22Rv1 (cell line): ENCODE measurements at regions not wholly inside any gene's neighbourhood (a gene's known extent, or its start where the extent isn't known, plus 50 kb on each side); places are given as distances from the start of the nearest gene placed in this dataset.
"Not testable (repeated sequence)": the region's sequence is repeated elsewhere in the genome, so short reads cannot be mapped to it uniquely, and the experiment has no call there.

Experiments used
- ZFX ChIP-seq: fragments of 450-650 bp; IDR thresholded peaks from 2 replicates; pipeline ENCODE4 v1.6.1; 2017; ENCODE audit warnings: antibody characterized with exemption, borderline replicate concordance
- TF ChIP-seq, protein P1 (sequence below): fragments of 450-650 bp; IDR thresholded peaks from 2 replicates; pipeline ENCODE4 v1.5.1; 2017; ENCODE audit warnings: mild to moderate bottlenecking

- TF ChIP-seq, protein P1, sequence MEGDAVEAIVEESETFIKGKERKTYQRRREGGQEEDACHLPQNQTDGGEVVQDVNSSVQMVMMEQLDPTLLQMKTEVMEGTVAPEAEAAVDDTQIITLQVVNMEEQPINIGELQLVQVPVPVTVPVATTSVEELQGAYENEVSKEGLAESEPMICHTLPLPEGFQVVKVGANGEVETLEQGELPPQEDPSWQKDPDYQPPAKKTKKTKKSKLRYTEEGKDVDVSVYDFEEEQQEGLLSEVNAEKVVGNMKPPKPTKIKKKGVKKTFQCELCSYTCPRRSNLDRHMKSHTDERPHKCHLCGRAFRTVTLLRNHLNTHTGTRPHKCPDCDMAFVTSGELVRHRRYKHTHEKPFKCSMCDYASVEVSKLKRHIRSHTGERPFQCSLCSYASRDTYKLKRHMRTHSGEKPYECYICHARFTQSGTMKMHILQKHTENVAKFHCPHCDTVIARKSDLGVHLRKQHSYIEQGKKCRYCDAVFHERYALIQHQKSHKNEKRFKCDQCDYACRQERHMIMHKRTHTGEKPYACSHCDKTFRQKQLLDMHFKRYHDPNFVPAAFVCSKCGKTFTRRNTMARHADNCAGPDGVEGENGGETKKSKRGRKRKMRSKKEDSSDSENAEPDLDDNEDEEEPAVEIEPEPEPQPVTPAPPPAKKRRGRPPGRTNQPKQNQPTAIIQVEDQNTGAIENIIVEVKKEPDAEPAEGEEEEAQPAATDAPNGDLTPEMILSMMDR = not testable (repeated sequence)
- not testable (repeated sequence) for TF ChIP-seq ZFX
Observed at GRCh38 chr4:83943691-83944090, 407.8 kb downstream of the GPAT3 start.
